ENCODE measurements at regions not wholly inside any gene's neighbourhood (a gene's known extent, or its start where the extent isn't known, plus 50 kb on each side); places are given as distances from the start of the nearest gene placed in this dataset.

GRCh38 chr16:85536073-85536410, 77.1 kb upstream of the GSE1 start:
- no peak for ATAC-seq (ENCODE audit: insufficient read depth, low FRiP score)
- H3K27ac ChIP-seq (ENCODE audit: low read depth in 1 of 2, low read length in 1 of 2), result peak overlapping the region in 1 of 2 donors; percentile 62
- H3K4me1 ChIP-seq (ENCODE audit: control insufficient read depth in 5 of 5, insufficient read depth in 5 of 5, low read length in 5 of 5), result peaks cover 7 to 44% (median 17%) of the 10 kb centered on the region in 5 donors
- H3K27me3 ChIP-seq (ENCODE audit: control insufficient read depth in 3 of 3, insufficient read depth in 3 of 3, low read length in 2 of 3), result no peaks in the 10 kb centered on the region
- H3K36me3 ChIP-seq (ENCODE audit: control insufficient read depth in 4 of 4, insufficient read depth in 4 of 4, low read length in 4 of 4), result no peaks in the 10 kb centered on the region
- no peak overlapping the region for H3K9ac ChIP-seq (ENCODE audit: insufficient read depth in 1 of 2, low read length in 2 of 2)
- 6 to 18% methylated on average over 6 of the region's 6 CpGs for WGBS, 2 donors
- no peak for DNase-seq
- H3K9me3 ChIP-seq (ENCODE audit: control insufficient read depth in 4 of 4, insufficient read depth in 3 of 4, low read length in 3 of 4), result peaks cover 0 to 4% (median under 1%) of the 10 kb centered on the region in 4 donors
- no peak overlapping the region for H3K4me3 ChIP-seq
- TF ChIP-seq CTCF (IDR thresholded peaks at IDR 0.05; ENCODE audit: control extremely low read depth, extremely low read depth), result no peak

DNA sequence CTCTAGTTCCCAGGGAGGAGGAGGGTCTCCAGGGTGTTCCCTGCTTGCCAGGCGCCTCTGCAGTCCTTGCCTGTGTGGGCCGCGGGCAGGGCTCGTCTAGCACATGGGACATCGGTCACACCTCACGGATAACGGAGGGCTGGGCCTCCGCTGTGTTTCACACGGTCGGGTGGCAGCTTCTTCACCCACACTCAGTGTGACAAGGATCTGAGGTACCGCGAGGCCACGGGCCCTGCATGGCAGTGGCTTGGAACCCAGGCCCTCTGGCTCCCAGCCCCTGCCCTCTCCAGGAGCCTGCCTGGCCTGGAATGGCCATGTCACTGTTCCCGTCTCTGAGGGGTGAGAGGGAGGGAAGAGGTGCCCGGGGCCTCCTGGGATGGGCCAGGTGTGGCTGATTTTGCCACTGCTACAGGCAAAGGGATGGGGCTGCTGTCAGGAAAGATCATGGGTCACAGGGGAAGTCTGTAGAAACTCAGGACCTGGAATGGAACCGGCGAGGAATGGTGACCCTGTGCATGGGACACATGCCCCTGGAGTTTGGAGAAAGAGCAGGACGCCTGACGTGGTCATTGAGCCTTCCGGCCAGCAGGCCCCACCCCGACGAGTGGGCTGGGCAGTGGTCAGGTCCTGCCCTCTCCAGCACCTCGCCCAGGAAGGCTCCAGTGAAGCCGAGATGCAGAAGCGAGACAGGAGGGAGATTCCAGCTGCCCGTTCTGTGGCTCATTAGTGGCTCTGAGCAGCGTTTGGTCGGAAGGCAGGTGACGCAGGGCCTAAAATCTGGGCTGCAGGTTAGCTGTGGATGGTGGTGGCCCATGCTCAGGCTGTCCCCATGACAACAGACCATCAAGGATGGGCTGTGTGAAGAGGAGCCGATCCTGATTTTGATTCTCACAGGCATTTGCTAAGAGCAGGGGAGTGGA, 76.5 kb upstream of the GSE1 start:
- Histone ChIP-seq H3K36me3 (ENCODE audit: control insufficient read depth in 4 of 4, insufficient read depth in 4 of 4, low read length in 4 of 4) (no peaks in the 10 kb centered on the region), H3K27me3 (ENCODE audit: control insufficient read depth in 3 of 3, insufficient read depth in 3 of 3, low read length in 2 of 3) (no peaks in the 10 kb centered on the region), H3K27ac (ENCODE audit: low read depth in 1 of 2, low read length in 1 of 2) (peak overlapping the region in 1 of 2 donors; percentile 62), H3K9me3 (ENCODE audit: control insufficient read depth in 4 of 4, insufficient read depth in 3 of 4, low read length in 3 of 4) (peaks cover 0 to 4% (median under 1%) of the 10 kb centered on the region in 4 donors), H3K9ac (ENCODE audit: insufficient read depth in 1 of 2, low read length in 2 of 2) (no peak overlapping the region), H3K4me1 (ENCODE audit: control insufficient read depth in 5 of 5, insufficient read depth in 5 of 5, low read length in 5 of 5) (peaks cover 7 to 48% (median 16%) of the 10 kb centered on the region in 5 donors), H3K4me3 (no peak overlapping the region)
- 44 to 54% methylated on average over 30 of the region's 30 CpGs for WGBS, 2 donors
- TF ChIP-seq CTCF (IDR thresholded peaks at IDR 0.05; ENCODE audit: control extremely low read depth, extremely low read depth), result no peak
- ATAC-seq (ENCODE audit: insufficient read depth, low FRiP score), result no peak
- DNase-seq, result no peak

DNA sequence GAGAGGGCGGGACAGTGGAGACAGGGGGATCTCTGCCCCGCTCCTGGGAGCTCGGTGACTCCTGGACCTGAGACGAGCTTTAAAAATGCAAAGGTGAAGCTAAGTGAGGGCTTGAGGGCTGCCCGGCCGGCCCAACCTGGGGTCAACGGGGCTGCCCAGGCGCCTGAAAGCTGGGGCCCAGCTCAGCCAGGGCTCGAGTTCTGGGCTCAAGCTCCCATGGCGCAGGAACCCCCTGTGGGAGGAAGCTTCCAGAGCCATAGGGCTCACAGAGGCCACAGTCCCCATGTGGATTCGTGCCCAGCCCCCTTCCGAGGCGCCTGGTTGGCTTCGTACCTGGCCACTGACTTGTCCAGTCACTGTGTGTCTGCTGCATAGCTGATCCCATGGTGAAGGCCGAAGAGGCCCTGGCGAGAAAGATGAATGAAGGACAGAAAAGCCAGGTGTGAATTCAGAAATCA, 75.8 kb upstream of the GSE1 start:
- H3K36me3 ChIP-seq (ENCODE audit: control insufficient read depth in 4 of 4, insufficient read depth in 4 of 4, low read length in 4 of 4), result no peaks in the 10 kb centered on the region
- H3K4me3 ChIP-seq, result no peak overlapping the region
- DNase-seq (no peak), ATAC-seq (ENCODE audit: insufficient read depth, low FRiP score) (no peak)
- no peak for TF ChIP-seq CTCF (IDR thresholded peaks at IDR 0.05; ENCODE audit: control extremely low read depth, extremely low read depth)
- 90 to 95% methylated on average over 16 of the region's 16 CpGs for WGBS, 2 donors
- H3K9ac ChIP-seq (ENCODE audit: insufficient read depth in 1 of 2, low read length in 2 of 2), result no peak overlapping the region
- no peak overlapping the region for H3K27ac ChIP-seq (ENCODE audit: low read depth in 1 of 2, low read length in 1 of 2)
- H3K27me3 ChIP-seq (ENCODE audit: control insufficient read depth in 3 of 3, insufficient read depth in 3 of 3, low read length in 2 of 3), result no peaks in the 10 kb centered on the region
- H3K4me1 ChIP-seq (ENCODE audit: control insufficient read depth in 5 of 5, insufficient read depth in 5 of 5, low read length in 5 of 5), result peaks cover 7 to 55% (median 17%) of the 10 kb centered on the region in 5 donors
- peaks cover 0 to 4% (median under 1%) of the 10 kb centered on the region in 4 donors for H3K9me3 ChIP-seq (ENCODE audit: control insufficient read depth in 4 of 4, insufficient read depth in 3 of 4, low read length in 3 of 4)
